Skeletal muscle satellite cell (primary cell): ENCODE measurements at regions not wholly inside any gene's neighbourhood (a gene's known extent, or its start where the extent isn't known, plus 50 kb on each side); places are given as distances from the start of the nearest gene placed in this dataset.
"Not testable (repeated sequence)": the region's sequence is repeated elsewhere in the genome, so short reads cannot be mapped to it uniquely, and the experiment has no call there.

Experiments used
- H3K27me3 ChIP-seq: 2 replicates; pipeline ENCODE4 v1.7.0; 2013; ENCODE audit warnings: low read length; ENCODE audit not compliant: control insufficient read depth, insufficient read depth
- H3K36me3 ChIP-seq: 2 replicates; pipeline ENCODE4 v1.7.0; 2013; ENCODE audit warnings: mild to moderate bottlenecking, control low read depth, low read length; ENCODE audit not compliant: insufficient read depth
- H3K4me1 ChIP-seq: 2 replicates; pipeline ENCODE4 v1.7.0; 2013; ENCODE audit warnings: low read length; ENCODE audit not compliant: control insufficient read depth, insufficient read depth
- H3K4me2 ChIP-seq: 2 replicates; pipeline ENCODE4 v1.7.0; 2013; ENCODE audit warnings: mild to moderate bottlenecking, low read length
- H3K4me3 ChIP-seq: 2 replicates; pipeline ENCODE4 v1.7.0; 2013; ENCODE audit warnings: low read length
- H3K9ac ChIP-seq: 2 replicates; pipeline ENCODE4 v1.7.0; 2013; ENCODE audit warnings: mild to moderate bottlenecking, low read depth, low read length, moderate library complexity
- H3K9me3 ChIP-seq: replicated peaks from 2 replicates; pipeline ENCODE4 v1.7.0; 2013; ENCODE audit warnings: mild to moderate bottlenecking, control low read depth, low read length

DNA sequence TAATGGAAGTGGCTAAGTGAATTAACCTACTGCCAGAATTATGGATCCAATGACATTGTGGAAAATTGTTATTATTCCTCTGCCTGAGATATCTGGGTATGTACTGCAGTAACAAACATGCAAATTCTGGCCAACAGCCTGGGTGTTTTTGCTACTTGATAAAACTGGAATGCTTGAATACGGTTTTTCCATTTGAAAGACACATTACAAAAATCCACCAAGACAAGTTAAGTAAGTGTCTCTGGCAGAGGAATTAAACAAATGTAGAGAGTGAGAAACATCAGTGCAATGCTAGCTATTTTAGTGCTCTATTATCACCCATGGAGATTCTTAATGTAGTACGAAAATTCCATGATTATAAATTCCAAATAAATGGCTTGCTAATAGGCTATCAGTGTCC, 312.4 kb upstream of the MEIS1 start:
- H3K4me1 ChIP-seq: no peaks in the 10 kb centered on the region
- H3K36me3 ChIP-seq: no peaks in the 10 kb centered on the region
- no peak overlapping the region for H3K4me2 ChIP-seq
- H3K9ac ChIP-seq: no peak overlapping the region
- H3K9me3 ChIP-seq: no peaks in the 10 kb centered on the region
- no peaks in the 10 kb centered on the region for H3K27me3 ChIP-seq
- no peak overlapping the region for H3K4me3 ChIP-seq

DNA sequence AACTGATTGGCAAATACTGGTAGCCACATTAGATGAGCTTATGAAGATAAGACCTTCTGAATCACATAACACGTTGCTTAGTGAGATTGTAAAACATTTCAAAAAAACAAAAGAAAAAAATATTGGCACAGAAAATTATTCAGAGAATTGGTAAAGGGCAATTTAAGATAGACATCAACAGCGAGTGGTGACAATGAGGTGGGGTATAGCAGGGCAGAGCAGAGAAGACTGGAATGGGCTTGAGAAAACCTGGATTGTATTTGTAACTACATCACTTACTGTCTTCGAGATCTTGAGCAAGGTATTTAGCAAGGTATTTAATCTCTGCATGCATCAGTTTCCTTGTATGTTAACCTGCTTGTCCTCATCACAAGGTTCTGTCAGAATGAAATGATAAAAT, 313.0 kb upstream of the MEIS1 start:
- Histone ChIP-seq H3K9me3 (no peaks in the 10 kb centered on the region), H3K9ac (no peak overlapping the region), H3K27me3 (no peaks in the 10 kb centered on the region), H3K36me3 (no peaks in the 10 kb centered on the region), H3K4me3 (no peak overlapping the region), H3K4me1 (no peaks in the 10 kb centered on the region), H3K4me2 (no peak overlapping the region)

DNA sequence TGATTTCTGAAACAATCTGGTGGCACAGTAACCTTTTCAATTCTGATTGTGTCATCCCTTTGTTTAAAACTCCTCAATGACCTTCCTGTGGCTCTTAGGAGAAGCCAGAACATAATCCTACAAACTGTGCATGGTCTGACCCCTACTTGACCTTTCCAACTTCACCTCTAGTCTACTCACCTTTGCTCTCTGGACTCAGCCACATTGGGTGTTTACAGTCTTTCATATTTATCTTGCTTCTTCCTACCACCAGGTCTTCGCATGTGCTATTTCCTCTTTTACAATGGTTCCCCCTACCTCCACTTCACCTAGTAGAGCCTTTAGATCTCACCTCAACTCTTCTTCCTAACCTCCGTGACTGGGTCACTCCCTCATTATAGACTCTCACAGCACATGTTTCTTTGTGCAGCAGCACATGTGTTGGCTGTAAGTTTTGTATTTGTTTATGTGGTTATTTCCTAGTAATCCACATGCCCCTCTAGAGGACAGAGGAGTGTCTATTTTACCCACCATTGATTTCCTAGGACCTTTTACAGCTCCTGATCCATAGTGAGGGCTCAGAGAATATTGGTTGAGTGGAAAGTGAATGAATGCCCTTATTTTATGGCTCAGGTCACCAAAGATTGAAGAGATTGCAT, 320.8 kb upstream of the MEIS1 start:
- H3K27me3 ChIP-seq: no peaks in the 10 kb centered on the region
- H3K4me2 ChIP-seq: no peak overlapping the region

DNA sequence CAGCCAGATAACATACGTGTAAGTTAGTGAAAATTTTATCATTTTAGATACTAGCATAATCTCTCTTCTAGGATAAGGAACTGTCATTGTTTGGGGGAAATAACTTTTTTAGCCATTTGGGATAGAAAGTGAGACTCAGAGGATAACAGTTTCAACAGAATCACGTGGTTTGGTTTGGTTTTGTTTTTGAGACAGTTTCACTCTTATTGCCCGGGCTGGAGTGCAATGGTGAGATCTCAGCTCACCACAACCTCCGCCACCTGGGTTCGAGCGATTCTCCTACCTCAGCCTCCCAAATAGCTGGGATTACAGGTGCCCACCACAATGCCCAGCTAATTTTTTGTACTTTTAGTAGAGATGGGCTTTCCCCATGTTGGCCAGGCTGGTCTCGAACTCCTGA, 323.2 kb upstream of the MEIS1 start:
- Histone ChIP-seq H3K4me1 (no peaks in the 10 kb centered on the region), H3K27me3 (no peaks in the 10 kb centered on the region), H3K9me3 (no peaks in the 10 kb centered on the region), H3K9ac (no peak overlapping the region), H3K36me3 (no peaks in the 10 kb centered on the region), H3K4me2 (no peak overlapping the region), H3K4me3 (no peak overlapping the region)

More for the DNA sequence above, 320.8 kb upstream of the MEIS1 start:
- Histone ChIP-seq H3K9me3 (no peaks in the 10 kb centered on the region), H3K4me3 (no peak overlapping the region), H3K9ac (no peak overlapping the region), H3K4me1 (no peaks in the 10 kb centered on the region), H3K36me3 (no peaks in the 10 kb centered on the region)

DNA sequence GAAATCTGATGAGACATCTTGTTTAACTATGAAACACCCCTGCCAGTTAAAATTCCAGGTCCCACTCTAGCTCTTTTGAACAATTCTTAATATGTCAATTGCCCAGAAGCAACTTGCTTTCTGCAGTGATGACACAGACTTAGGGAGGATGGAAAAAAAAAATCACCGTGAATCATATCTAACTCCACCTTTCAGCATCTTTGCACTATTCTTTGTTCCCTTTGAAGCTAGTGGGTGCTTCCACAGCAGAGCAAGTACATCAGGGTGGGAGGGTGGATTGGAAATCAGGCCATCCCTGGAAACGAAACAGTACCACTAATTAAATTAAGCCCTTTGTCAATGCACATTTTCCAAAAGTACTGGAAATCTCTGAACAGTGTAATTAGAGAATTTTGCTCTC, 324.3 kb upstream of the MEIS1 start:
- Histone ChIP-seq H3K36me3 (no peaks in the 10 kb centered on the region), H3K4me1 (no peaks in the 10 kb centered on the region), H3K4me2 (no peak overlapping the region), H3K9me3 (no peaks in the 10 kb centered on the region), H3K9ac (no peak overlapping the region), H3K4me3 (no peak overlapping the region), H3K27me3 (no peaks in the 10 kb centered on the region)

DNA sequence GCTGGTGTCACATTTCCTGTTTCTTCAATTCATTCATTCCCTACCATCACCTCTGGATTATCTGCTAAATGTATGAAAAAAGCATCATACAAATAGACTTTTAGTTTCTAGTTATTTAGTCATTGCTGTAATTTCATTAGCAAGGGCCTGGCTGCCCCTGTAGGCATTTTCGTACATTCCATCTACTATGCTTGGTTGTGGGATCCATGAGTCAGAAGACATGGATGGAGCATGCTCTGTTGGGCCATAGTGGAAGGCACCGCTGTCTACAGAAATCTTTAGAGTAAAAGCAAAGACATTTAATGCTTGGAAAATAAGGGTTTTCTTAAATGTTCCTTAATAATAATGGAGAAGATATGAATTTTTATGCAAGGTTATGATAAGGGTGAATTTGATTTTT, 324.8 kb upstream of the MEIS1 start:
- Histone ChIP-seq H3K4me1 (no peaks in the 10 kb centered on the region), H3K9ac (no peak overlapping the region), H3K9me3 (no peaks in the 10 kb centered on the region), H3K36me3 (no peaks in the 10 kb centered on the region), H3K4me3 (no peak overlapping the region), H3K4me2 (no peak overlapping the region), H3K27me3 (no peaks in the 10 kb centered on the region)

DNA sequence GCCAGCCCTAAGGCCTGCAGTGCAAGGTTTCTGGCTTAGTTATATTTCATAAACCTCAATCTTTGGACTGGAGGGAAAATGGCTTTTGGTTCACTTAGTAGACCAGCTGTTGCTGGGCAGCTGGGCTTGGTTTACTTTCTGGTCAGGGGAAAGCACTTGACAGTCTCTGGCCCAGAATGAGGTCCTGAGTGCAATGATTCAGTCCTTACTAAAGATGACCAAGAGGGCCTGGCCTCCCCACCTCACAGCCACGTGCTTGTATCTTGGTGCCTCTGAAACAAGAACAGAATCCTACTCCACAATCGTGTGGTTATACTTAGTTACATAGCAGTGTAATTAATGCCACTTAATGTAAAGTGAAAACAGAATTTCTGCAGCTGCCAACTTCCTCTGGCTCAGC, 325.5 kb upstream of the MEIS1 start:
- H3K4me1 ChIP-seq: no peaks in the 10 kb centered on the region
- no peak overlapping the region for H3K9ac ChIP-seq
- no peak overlapping the region for H3K4me3 ChIP-seq
- no peaks in the 10 kb centered on the region for H3K9me3 ChIP-seq
- no peak overlapping the region for H3K4me2 ChIP-seq
- no peaks in the 10 kb centered on the region for H3K36me3 ChIP-seq
- no peaks in the 10 kb centered on the region for H3K27me3 ChIP-seq

DNA sequence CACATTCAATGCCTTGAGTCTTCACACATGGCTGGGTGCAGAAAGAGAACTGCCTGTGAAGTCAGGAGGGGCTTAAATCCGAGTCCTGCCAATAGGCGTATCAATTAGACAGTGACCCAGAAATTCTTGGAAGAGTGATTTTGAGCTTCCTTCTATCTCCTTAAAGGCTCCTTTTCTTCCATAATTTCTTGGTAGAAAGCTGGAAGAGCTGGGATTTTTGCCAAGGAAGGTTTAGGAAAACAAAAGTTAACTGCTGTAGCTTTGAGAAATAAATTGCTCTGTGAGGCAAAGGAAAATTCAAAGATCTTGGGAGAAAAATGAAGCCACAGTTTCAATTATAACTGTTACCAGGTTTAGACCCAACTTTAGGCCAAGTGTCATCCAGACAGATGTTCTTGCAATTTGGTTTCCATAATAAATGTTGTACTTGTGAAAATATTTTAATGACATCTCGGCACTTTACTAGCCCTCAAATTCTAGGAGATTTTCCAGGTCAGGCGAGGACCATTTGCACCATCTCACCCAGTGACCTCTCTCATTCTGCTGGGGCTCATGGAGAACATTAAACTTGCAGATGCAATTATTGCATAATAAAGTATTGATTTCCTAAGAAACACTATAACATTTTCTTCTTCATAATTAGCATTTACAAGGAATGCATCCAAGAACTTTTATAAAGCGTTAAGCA, 329.7 kb upstream of the MEIS1 start:
- H3K4me3 ChIP-seq: no peak overlapping the region
- H3K9me3 ChIP-seq: no peaks in the 10 kb centered on the region
- no peak overlapping the region for H3K9ac ChIP-seq
- no peak overlapping the region for H3K4me2 ChIP-seq
- no peaks in the 10 kb centered on the region for H3K27me3 ChIP-seq
- H3K4me1 ChIP-seq: no peaks in the 10 kb centered on the region
- H3K36me3 ChIP-seq: no peaks in the 10 kb centered on the region

DNA sequence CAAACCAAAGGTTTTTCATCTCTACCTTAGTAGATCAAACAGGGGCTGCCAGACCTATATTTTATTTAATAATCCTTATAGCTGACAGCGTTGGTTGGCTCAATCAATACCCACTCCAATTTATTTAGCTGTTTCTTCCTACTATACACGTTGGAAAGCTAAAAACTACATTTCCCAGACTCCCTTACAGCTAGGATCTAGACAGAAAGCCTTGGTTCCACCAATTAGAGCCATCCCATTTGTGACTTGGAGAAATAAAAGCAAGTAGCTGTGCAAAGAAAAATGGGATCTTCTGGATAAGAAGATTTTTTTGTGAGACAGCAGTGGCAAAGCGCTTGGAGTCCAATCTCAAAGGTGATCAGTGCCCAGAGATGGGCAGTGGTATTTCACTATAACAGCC, 331.3 kb upstream of the MEIS1 start:
- Histone ChIP-seq H3K4me1 (no peaks in the 10 kb centered on the region), H3K27me3 (no peaks in the 10 kb centered on the region), H3K36me3 (no peaks in the 10 kb centered on the region), H3K4me2 (no peak overlapping the region), H3K9me3 (no peaks in the 10 kb centered on the region), H3K4me3 (no peak overlapping the region), H3K9ac (no peak overlapping the region)

DNA sequence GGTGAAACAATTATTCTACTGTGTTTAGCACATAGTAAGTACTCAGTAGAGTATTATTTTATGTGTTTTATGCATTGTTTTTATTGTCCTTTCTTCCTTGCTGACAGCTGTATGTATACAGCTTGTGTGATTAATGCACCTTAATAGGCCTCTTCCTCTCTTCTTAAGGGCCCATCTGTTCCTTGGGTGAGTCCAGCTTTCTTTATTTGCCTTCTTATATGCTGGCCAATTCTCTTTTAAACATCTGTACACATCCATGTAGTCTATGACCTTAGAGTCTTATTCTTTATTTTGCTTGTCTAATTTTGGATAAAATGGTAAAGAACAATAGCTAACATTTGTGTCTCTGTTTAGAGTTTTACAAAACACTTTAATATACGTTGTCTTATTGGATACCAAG, 333.7 kb upstream of the MEIS1 start:
- Histone ChIP-seq H3K4me2 (no peak overlapping the region), H3K4me1 (no peaks in the 10 kb centered on the region), H3K9me3 (no peaks in the 10 kb centered on the region), H3K4me3 (no peak overlapping the region), H3K9ac (no peak overlapping the region), H3K36me3 (no peaks in the 10 kb centered on the region), H3K27me3 (no peaks in the 10 kb centered on the region)

DNA sequence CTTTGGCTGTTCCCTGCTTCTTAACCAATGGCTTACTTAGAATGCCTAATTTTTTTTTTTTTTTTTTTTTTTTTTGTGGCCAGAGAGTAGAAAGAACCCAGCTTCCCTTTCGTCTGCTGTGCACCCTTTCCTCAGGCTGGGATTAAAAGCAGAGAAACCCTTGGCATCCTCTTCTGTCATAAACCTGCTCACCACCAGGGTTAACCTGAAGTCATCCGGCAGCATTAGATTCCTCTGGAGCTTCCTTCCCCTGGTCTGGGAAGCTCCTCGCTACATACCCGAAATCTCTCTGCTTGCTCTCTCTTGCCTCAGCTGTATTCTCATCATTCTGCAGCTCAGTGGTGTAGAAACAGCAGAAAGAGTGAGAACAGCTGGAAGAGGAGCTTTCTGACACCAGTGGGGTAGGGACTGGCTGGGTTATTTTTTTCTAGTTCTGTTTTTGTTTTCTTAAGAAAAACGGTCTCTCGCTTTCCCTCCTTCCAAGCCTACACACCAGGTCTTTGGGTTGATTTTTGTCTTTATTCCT, 339.0 kb upstream of the MEIS1 start:
- Histone ChIP-seq H3K4me3 (no peak overlapping the region), H3K4me2 (no peak overlapping the region), H3K9me3 (no peaks in the 10 kb centered on the region), H3K4me1 (no peaks in the 10 kb centered on the region), H3K9ac (no peak overlapping the region), H3K36me3 (no peaks in the 10 kb centered on the region), H3K27me3 (no peaks in the 10 kb centered on the region)

DNA sequence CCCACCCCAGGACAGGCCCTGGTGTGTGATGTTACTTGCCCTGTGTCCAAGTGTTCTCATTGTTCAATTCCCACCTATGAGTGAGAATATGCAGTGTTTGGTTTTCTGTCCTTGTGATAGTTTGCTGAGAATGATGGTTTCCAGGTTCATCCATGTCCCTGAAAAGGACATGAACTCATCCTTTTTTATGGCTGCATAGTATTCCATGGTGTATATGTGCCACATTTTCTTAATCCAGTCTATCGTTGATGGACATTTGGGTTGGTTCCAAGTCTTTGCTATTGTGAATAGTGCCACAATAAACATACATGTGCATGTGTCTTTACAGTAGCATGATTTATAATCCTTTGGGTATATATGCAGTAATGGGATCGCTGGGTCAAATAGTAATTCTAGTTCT, 340.2 kb upstream of the MEIS1 start:
- H3K27me3 ChIP-seq, H3K4me3 ChIP-seq, H3K9me3 ChIP-seq, H3K36me3 ChIP-seq, H3K4me2 ChIP-seq, H3K9ac ChIP-seq, H3K4me1 ChIP-seq: not testable (repeated sequence)
